RCC 7860 (cell line): ENCODE measurements at regions not wholly inside any gene's neighbourhood (a gene's known extent, or its start where the extent isn't known, plus 50 kb on each side); places are given as distances from the start of the nearest gene placed in this dataset.
"Not testable (repeated sequence)": the region's sequence is repeated elsewhere in the genome, so short reads cannot be mapped to it uniquely, and the experiment has no call there.

Experiments
- DNase-seq: peaks from one replicate; pipeline ENCODE4 v3.0.0-alpha.2; 2015; ENCODE audit warnings: low spot score
- FAIRE-seq: peaks from 2 replicates; lab custom pipeline; 2012; peaks lifted over from hg19 to GRCh38; lab: Jason Lieb, UNC

DNA sequence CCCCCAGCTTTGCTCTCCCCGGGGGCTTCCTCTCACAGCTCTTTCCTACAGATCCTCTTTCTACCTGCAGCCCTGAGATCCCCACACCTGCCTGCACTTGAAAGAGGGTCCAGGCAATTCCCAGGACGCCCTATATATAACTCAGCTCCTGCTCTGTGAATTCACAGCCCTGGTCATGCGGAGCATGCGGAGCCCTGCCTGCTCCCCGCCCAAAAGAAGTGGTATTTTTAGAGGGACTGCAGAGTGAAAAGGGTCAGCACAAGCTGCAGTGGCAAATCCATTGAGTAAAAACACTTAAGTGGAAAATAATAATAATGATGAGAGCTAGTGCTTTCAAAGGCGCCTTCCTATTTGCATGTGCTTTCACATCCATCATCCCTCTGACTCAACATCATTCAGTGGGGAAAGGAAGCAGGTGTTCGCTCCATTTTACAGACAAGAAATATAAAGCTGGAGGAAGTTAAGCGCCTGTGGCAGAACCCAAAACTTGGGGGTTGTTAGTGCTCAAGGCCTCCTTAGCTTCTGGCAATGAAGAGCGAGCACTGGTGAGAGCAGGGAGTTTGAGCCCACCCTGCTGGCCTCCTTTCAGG is 76.3 kb upstream of the LIPC start:
- DNase-seq (no peak), FAIRE-seq (no peak)

DNA sequence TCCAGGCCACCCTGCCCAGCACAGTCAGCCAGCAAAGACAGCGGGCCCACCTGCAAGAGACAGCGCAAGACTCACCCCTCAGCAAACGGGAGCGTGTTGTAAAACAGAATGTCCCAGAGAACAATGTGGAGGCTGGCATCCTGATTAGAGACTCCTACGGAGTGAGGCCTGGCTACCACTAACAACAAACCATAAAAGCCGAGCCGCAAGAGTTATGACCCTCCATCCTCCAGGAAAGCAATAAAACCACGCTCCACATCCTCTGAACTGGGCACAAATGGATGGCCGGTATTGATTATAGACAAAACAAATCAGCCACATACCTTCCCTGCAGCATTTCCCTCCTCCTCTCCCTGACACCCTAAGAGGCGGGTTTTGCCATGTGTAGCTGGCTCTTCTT is 75.8 kb upstream of the LIPC start:
- no peak for DNase-seq
- FAIRE-seq, result no peak

DNA sequence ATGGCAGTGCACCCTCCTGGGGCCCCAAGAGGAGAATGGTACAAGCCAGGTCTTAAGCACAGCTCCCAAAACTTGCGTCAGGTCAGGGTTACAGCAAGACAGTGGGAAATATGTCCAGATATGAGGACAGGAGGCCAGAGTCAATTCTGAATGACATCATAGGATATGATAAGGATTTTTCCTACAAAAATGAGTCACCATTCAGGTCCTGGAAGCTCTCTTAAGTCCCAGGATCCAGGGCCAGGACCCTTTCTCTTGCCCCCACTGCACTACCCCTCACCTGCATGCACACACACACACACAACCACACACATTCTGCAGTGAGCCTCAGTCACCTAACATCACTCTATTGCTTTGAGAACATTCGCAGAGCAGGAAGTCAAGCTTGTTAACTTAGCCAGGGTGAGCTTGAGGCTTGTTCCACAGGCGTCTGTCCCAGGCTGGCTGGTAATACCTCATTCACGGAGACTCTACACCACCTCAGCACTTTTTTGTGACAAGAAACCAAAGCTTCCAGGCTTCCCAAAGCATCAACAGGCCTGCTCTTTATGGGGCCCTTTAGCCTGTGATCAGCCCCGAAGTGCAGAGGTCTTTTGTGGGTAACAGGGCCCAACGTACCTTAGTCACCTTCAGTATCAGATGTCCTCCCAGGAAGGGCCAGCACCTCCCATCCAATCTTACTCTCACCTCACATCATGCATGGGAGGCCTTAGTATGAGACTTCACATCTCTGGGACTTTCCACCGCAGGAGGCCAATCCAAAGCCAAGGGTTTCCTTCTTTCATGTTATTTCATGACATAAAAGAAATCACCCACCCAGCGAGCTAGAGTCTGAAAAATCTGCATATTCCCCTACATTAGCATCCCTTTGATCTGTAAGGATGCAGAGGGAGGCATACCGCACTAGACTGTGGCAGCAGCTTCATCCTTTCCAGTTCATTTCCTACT is 74.0 kb upstream of the LIPC start:
- no peak for DNase-seq
- FAIRE-seq, result no peak

DNA sequence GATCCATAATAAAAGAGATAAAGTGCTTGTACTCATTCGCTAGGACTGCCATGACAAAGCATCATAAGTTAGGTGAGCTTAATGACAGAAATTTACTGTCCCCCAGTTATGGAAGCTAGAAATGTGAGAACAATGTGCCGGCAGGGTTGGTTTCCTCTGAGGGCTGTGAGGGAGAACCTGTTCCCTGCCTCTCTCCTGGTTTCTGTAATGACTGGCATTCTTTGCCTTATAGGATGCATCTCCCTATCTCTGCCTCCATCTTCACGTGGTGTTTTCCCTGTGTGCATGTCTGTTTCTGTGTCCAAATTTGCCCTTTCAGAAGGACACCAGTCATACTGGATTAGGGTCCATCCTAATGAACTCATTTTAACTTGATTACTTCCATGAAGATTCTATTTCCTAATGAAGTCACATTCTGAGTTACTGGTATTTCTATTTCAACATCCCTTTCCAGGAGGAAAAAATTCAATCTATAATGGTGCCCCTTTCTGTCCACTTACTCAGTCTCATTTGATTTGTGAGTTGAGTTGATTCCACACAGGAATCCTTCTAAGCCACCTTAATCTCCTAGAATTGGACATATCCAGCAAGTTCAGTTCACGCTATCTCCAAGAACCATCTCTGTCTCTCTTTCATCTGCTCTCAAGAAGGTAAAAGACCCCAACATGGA is 71.2 kb upstream of the LIPC start:
- DNase-seq, result no peak
- FAIRE-seq, result no peak

DNA sequence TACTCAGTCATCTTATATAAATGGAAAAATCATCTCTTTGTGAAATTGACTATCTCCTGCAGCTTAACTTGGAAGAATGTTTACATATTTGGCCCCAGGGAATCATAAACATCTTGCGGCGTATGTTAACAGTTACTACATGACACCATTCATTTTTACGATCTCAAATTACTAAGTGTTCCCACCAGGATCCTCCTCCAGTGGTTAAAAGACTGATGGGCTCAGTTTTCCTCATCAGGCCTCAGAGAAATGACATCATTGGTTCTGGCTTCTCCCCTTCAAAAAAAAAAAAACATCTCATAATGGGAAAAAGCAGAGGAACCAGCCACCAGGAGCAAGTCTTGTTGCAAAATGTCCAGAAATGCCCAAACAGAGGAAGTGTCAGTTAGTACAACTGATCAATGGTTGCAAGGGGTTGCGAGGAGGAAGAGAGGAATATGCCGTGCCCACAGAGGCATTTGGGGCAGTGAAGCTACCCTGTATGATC is 70.5 kb upstream of the LIPC start:
- DNase-seq (no peak), FAIRE-seq (no peak)

DNA sequence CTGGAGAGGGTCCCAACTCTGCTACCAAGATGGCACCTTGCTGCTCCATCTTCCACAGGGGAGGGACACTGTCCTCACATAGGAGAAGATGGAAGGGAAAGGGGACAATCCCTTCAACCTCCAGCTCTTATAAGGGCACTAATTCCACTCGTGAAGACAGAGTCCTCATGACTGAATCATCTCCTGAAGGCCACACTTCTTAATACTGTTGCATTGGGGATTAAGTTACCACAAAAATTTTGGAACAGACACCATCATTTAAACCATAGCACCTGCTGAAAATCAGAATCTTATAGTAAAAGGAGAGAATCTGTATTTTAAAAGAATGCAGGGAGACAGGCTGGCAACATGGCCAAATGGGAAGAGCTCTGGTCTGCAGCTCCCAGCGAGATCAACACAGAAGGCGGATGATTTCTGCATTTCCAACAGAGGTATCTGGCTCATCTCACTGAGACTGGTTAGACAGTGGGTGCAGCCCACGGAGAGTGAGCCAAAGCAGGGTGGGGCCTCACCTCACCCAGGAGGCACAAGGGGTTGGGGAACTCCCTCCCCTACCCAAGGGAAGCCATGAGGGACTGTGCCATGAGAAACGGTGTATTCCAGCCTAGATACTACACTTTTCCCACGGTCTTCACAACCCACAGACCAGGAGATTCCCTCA is 69.4 kb upstream of the LIPC start:
- FAIRE-seq, result no peak
- no peak for DNase-seq

DNA sequence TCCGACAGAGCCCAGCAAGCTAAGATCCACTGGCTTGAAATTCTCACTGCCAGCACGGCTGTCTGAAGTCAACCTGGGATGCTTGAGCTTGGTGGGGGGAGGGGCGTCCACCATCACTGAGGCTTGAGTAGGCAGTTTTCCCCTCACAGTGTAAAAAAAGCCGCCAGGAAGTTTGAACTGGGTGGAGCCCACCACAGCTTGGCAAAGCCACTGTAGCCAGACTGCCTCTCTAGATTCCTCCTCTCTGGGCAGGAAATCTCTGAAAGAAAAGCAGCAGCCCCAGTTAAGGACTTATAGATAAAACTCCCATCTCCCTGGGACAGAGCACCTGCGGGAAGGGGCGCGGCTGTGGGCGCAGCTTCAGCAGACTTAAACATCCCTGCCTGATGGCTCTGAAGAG is 68.7 kb upstream of the LIPC start:
- DNase-seq, FAIRE-seq: not testable (repeated sequence)

DNA sequence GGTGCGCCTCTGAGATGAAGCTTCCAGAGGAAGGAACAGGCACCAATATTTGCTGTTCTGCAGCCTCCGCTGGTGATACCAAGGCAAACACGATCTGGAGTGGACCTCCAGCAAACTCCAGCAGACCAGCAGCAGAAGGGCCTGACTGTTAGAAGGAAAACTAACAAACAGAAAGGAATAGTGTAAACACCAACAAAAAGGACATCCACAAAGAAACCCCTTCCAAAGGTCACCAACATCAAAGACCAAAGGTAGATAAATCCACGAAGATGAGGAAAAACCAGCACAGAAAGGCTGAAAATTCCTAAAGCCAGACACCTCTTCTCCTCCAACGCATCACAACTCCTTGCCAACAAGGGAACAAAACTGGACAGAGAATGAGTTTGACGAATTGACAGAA is 68.1 kb upstream of the LIPC start:
- FAIRE-seq, DNase-seq: not testable (repeated sequence)

DNA sequence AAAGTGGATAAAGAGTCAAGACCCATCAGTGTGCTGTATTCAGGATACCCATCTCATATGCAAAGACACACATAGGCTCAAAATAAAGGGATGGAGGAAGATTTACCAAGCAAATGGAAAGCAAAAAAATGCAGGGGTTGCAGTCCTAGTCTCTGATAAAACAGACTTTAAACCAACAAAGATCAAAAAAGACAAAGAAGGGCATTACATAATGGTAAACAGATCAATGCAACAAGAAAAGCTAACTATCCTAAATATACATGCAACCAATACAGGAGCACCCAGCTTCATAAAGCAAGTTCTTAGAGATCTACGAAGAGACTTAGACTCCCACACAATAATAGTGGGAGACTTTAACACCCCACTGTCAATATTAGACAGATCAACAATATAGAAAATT is 66.7 kb upstream of the LIPC start:
- DNase-seq, FAIRE-seq: not testable (repeated sequence)

DNA sequence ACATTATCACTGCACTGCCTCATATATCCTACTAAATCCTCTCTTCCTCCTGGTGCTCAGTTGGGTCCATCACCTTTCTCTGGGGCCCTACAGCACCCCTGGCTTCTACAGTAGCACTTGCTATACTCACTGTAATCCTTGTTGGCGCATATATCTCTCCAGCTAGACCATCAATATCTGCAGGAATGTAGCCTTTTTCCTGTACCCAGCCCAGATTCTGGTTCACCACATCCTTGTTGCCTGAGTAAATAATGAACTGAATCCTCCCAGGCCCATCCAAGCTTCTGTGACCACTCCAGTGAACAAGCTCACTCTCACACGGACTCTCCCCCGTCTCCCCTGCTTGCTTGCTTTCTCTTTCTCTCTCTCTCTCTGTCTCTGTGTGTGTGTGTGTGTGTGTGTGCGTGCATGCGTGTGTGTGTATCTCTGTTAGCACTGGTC is 62.5 kb upstream of the LIPC start:
- DNase-seq, result peak; percentile 88
- peak; percentile 87 for FAIRE-seq

DNA sequence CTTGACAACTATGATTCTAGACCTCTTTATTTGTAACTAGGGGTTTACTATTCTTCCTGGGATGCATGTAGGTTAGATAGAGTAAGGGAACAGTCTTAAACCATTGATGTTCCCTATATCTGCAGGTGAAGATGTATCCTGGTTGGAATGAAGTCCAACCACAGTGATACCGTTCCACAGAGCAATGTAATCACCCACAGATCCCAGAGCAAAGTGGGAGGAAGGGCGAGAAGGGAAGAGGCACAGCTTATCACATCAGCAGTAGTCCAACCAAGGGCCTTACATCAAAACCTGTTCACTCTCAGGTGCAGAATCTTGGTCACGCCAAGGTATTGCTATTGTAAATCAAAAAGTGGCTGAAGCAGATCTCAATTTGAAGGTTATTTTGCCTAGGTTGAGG is 61.8 kb upstream of the LIPC start:
- FAIRE-seq, result no peak

DNA sequence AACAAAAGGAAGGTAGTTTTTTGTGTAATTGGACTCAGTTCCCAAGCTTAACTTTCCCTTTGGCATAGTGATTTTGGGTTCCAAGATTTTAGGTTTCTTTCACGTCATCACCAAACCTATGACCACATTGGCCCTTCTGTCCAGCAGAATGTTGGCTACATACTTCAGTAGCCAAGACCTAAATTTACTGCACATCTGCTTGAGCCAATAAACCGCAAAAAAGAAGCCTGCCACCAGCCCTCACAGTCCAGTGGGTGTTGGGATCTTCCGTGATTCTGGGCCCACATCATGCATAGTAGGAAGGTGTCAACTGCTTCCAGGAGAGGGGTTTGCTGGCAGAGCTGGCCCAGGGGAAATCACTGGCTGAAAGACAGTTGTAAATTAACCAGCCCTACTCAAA is 57.6 kb upstream of the LIPC start:
- DNase-seq, result no peak
- FAIRE-seq, result no peak

More for the DNA sequence above, 61.8 kb upstream of the LIPC start:
- DNase-seq, result no peak

DNA sequence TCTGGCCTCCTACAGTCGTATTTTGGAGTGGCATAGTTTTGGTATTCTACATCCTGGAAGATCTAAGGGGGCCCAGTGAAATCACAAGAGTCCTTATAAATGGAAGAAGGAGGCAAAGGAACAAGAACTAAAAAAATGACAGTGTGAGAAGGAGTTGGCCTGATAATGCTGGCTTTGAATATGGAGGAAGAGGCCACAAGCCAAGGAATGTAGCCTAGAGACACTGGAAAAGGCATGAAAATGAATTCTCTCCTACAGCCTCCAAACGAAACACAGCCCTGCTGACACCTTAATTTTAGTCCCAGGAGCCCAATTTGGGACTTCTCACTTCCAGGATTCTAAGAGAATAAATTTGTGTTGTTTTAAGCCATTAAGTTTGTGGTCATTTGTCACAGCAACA is 54.6 kb upstream of the LIPC start:
- no peak for DNase-seq
- no peak for FAIRE-seq

DNA sequence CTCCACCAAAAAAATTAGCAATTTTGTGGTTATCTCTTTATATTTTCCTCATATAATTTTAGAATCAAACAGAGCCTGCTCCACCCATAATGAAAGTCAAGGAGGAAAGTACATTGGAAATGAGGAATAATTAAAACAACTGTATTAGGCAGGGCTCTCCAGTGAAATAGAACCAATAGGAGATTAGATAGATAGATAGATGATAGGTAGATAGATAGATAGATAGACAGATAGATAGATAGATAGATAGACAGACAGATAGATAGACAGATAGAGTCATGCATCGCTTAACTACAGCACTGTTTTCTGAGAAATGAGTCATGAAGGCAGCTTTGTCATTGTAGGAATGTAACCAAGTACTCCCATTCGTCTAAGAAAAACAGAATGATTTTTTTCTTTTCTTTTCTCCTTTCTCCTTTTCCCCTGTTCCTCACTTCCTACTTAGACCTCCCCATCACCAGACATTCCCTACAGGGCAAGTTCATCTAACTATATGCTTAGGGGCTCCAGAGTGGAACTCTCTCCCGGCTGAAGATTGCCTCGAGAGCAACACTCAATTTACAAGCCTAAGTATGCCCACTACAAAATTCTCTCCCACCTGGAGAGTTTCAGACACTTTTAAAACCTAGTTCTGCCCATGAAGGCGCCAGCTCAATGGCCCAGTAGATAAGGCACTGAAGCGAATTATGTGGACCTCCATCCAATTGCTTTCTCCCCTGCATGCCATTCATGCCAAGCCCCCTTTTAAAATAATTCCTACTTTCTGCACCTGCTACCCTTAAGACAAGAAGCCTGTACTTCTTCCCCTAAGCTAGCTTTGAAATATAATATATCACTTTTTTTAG is 53.3 kb upstream of the LIPC start:
- DNase-seq (peak; percentile 56), FAIRE-seq (peak; percentile 83)

DNA sequence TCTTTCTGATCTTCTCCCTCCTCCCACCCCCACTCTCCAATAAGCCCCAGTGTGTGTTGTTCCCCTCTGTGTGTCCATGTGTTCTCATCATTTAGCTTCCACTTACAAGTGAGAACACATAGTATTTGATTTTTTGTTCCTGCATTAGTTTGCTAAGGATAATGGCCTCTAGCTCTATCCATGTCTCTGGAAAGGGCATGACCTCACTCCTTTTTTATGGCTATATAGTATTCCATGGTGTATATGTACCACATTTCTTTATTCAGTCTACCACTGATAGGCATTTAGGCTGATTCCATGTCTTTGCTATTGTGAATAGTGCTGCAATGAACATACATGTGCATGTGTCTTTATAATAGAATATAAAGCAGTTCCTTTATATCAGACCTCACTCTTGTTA is 52.3 kb upstream of the LIPC start:
- not testable (repeated sequence) for DNase-seq

DNA sequence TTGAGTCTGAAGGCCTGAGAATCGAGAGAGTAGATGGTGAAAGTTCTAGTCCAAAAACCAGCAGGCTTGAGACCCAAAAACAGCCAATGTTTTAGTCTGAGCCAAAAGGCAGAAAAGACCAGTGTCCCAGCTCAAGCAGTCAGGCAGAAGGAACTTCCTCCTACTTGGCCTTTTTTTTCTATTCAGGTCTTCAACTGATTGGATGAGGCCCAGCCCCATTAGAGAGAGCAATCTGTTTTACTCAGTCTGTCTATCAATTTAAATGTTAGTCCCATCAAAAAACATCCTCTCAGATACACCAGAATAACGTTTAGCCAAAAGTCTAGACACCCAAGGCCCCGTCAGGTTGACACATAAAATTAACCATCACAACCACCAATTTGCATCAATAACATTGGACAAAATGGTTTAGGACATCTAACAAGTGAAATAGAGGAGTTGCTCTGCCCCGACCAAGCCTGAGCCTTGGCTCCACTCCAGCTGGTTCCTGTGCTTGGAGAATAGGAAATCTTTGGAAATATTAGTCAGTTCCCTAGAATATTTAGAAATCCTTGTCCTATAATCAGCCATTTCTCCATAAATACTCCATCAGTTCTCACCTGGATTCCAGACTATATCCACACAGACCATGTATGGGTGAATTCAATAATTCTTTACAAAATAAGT is 51.4 kb upstream of the LIPC start:
- no peak for DNase-seq
- no peak for FAIRE-seq

More for the DNA sequence above, 52.3 kb upstream of the LIPC start:
- not testable (repeated sequence) for FAIRE-seq

DNA sequence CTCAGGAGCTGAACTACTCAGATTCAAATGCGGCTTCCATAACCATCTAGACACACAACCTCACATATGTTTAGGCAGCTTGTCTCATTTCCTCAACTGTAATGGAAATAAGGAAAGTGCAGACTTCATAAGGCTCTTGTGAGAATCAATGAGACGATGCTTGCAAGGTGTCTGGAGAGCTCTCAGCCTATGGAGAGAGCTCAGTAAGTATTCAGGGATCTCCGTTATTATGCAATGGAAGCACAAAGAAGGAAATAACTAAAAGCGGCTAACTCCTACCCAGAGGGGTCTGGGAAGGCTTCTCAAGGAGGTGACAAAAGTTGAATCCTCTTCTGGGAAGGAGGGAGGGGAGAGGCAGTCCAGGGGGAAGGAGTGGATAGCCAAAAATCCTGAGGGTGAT is 50.1 kb upstream of the LIPC start:
- DNase-seq (no peak), FAIRE-seq (no peak)
